ENCODE measurements at regions not wholly inside any gene's neighbourhood (a gene's known extent, or its start where the extent isn't known, plus 50 kb on each side); places are given as distances from the start of the nearest gene placed in this dataset.
"Not testable (repeated sequence)": the region's sequence is repeated elsewhere in the genome, so short reads cannot be mapped to it uniquely, and the experiment has no call there.

DNA sequence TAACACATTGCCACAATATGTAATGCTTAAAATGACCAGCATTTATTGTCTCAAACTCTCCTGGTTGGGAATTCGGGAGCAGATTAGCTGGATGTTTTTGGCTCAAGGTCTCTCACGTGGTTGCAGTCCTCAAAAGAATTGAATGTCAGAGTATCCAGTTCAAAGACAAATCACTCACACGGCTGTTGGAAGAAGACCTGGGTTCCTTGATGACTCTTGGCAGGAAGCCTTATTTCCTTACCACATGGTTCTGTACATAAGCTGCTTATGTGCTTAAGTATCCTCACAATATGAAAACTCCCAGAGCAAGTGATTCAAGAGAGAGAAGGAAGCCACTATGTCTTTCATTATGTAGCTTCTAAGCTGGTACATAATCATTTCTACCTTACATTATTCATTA, 230.3 kb upstream of the PTPRD start:
- DNase-seq: no peak

GRCh38 chr9:10855847-10856246, 243.0 kb upstream of the PTPRD start:
- no peak for DNase-seq

DNA sequence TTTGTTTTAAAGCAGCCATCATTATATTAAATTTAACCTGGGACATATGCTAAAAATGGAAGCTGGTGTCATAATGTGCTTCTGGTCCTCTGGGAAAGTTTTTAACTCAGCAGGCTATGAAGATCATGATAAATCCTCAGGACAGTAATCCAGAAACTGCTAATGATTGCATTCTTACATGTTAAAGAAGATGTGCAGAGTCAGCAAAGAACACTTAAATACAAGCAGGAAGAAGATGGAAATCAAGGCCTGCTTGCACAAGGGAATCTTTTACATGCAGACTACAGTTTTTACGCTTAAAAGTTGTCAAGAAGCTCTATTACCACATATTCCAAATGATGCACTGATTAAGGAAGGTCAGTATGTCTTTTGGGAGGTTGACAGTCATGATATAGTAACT, 246.0 kb upstream of the PTPRD start:
- no peak for DNase-seq

DNA sequence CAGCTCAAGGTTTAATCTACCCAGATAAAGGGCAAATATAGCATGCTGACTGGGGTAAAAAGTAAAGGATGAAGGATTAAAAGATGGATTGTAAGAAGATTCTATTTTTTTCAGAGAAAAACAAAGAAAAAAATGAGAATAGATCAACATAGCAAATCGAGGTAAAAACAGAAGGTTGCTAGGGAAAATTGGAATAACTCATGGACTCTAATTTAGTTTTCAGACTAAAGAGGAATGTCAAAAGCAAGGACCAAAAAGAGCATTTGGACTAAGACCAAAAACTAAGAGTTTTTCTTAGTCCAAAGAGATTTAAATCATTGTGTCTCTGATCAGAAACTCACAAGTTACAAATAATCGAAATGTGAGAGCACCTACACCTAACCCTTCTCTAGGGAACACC, 250.7 kb upstream of the PTPRD start:
- no peak for DNase-seq

- DNase-seq: no peak
These were observed 254.4 kb upstream of the PTPRD start for GRCh38 chr9:10867194-10867593.

GRCh38 chr9:10869687-10870086, 256.9 kb upstream of the PTPRD start:
- no peak for DNase-seq

DNA sequence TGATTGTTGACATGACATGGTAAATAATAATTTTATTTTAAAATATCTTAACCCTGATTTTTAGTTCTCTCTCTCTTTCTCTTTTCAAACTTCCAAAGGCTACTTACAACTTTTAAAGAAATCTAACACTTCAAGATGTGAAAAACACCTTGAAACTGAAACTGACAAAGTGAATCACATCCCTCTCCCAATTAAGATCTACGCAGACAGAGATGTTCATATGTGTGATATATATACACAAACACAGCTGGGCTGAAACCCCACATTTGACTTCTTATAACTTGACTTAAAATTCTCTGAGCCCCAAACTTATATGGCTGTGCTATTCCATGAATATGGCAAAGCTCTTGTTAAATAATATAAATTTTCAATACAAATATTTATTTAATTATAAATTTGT, 261.2 kb upstream of the PTPRD start:
- no peak for DNase-seq

DNA sequence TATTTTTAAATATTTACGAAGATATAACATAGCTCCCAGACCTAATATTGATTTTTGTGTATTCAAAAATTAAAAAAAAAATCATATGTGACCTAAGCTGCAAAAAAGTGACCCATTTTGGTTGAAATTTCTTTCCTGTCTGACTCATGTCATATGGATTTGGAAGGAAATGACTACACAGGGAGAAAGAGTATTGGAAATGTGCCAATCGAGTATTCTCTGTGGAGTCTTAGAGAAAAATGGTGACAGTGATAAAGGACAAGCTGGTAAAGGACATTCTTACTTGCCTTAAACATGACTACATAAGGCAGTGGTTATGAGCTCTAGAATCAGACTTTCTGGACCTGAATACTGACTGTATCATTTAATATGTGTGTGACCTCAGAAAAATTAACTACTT, 262.9 kb upstream of the PTPRD start:
- no peak for DNase-seq

DNA sequence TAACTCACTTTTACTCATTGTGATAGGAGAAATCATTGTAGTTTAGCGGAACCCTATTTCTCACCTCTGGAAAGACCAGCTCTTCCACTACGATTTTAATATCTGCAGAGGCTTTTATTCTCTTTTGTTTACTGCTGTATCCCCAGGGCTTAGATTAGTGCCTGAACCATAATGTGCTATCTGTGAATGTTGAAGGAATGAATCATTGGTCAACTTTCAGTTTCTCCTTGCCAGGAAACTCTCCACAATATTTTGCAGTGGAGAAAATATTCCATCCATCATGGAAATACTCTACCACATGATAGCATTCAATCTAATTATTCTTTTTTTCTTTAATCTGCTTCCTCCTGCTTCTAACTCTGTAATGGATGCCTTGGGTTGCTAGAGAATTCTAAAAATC, 263.5 kb upstream of the PTPRD start:
- no peak for DNase-seq

DNA sequence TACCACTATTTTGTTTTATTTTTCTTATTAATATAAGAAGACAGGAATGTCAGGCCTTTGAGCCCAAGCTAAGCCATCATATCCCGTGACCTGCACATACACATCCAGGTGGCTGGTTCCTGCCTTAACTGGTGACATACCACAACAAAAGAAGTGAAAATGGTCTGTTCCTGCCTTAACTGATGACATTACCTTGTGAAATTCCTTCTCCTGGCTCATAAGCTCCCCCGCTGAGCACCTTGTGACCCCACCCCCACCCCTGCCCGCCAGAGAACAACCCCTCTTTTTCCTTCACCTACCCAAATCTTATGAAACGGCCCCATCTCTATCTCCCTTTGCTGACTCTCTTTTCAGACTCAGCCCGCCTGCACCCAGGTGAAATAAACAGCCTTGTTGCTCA, 277.5 kb upstream of the PTPRD start:
- DNase-seq: not testable (repeated sequence)

DNA sequence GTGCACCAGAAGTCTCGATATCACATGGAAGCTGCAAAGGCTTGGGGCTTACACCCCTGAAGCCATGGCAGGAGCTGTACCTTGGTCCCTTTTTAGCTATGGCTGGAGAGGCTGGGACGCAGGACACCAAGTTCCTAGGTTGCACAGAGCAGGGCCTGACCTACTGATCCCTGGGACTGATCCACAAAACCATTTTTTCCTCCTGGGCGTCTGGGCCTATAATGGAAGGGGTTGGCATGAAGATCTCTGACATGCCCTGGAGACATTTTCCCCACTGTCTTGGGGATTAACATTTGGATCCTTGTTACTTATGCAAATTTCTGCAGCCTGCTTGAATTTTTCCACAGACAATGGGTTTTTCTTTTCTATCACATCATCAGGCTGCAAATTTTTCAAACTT, 286.7 kb upstream of the PTPRD start:
- DNase-seq: no peak

DNA sequence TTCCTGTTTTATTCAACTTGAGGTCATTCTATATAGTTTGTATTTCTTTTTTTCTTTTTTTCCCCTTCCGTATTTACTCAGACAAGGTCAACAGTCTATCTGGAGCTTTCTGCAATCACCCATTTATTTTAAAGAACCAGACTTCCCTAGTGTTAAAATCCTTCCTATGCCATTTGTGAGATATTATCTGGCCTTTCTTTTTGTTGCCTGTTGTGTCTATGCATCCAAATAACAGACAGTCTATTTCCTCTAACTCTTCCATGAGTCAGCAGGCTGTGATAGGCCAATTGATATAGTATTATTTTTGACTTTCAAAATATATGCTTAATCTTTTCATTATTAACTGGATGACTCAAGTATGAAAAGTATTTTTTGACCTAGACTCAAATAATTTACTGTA, 291.2 kb upstream of the PTPRD start:
- no peak for DNase-seq

GRCh38 chr9:10910779-10911178, 298.0 kb upstream of the PTPRD start:
- DNase-seq: no peak

GRCh38 chr9:10911373-10911772, 298.6 kb upstream of the PTPRD start:
- DNase-seq: no peak

DNA sequence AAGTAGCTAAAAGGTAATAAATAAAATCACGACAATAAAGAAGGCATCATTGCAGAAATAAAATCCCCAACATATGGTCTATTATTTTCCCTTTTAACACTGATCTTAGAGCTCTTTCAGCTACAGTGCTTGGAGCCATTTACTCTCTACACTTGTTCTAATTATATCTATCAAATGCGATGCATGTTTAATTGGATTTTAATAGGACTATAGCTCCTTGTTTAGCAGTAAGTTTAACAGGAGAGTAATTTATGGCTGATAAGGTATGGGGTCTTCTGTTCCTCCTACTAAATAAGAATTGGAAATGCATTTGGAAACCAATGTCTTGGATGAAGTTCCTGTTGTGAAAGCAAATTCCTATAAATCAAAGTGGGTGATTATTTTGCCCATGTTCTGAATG, 304.2 kb upstream of the PTPRD start:
- no peak for DNase-seq

GRCh38 chr9:10921671-10922070, 308.9 kb upstream of the PTPRD start:
- no peak for DNase-seq

- no peak for DNase-seq
These were observed 313.1 kb upstream of the PTPRD start for GRCh38 chr9:10925896-10926295.

DNA sequence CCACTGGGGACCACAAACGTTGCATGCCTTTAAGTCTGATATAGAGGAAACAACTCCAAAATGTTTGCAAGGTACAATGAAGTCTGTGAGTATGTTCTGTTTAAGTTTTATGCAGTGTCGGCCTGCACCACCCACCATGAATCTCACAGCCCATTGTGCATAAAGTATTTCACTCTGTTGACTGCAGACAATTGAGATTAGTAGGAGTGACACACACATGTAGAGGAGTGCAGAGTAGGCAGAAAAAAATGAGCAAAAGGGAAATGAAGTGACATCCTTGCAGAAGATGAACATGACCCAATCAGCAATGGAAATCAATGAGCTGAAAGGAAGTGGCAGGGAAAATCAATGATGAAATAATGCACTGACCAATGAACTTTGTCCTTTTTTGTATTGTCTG, 315.6 kb upstream of the PTPRD start:
- DNase-seq: no peak

DNA sequence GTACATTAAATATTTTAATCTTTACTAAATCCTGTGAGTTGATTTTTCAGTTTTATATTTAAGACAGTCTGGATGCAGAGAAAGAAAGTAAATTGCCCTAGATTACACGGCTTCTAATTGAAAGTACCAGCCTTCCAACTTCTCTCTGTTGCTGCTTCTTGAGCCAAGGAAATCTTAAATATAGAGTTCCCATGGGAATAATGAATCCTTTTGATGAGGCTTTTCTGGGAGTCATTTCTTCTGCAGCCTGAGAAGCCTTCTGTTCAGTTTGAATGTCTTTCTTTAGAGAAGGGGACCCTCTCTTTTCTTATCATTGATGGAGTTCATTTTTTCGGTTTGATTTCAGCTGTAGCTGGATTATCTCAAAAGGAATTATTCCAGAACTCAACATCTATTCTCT, 317.3 kb upstream of the PTPRD start:
- no peak for DNase-seq

DNA sequence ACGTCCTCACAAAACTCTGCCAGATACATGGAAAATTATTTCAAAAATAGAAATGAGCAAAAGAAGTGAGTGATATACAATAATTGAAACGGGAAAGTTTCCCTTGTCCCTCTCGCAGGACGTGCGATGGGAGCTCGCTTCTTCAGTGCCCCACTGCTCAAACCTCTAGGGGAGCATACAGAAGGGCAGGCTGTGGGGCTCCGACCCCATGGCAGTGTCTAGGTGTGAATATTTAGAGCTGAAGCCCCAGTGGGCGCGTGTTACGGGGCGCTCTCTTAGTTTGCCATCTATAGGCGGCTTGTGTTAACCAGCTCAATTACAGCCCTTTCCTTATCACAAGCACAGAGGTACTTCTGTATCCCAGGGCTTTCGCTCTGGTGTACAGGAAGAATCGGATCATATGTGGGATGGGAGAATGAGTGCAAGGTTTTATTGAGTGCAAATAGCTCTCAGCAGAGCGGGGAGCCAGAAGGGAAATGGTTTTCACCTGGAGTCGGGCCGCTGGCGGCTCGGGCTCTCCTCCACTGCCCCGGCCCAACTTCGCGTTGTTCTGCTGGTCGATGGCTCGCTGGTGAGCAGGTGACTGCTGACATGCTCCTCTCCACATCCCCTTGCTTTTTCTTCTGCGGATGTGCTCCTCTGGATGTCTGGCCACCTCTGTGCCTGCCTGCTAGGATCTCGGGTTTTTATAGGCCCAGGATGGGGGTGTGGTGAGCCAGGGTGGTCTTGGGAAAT, 334.0 kb upstream of the PTPRD start:
- no peak for DNase-seq

- DNase-seq: no peak
These were observed 345.1 kb upstream of the PTPRD start for GRCh38 chr9:10957878-10958277.

DNA sequence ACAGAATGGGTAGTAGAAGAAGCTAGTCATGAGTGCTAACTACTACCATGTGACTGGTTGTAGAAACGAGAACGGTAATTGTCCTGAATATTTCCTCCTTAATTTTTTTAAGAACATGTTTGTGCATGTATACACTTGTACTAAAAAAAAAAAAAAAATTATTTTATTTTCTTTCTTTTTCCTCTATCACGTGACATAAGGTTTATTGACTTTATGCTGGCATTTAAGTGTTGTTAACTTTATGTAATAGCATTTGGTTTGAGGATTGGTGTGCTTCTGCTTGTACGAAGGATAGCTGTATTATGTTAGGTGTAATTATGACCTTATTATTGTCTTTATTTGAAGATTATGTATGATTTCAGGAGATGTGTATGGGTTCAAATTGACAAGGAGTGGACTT, 349.1 kb upstream of the PTPRD start:
- DNase-seq: no peak

DNA sequence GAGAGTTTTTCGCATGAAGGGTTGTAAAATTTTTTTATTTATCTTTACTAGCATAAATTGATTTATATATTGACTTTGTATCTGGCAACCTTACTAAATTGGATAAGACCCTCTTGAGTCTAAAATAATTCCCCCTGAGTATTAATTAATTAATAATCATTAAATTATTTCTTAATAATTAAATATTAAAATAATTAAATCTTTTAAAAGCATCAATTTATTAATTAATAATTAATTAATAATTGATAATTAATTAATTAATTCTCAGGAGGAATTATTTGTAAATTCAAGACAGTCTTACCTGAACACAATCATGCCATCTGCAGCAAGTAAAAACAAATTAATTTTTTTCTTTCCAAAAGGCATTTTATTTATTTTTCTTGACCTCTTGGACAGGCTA, 370.4 kb upstream of the PTPRD start:
- no peak for DNase-seq

DNA sequence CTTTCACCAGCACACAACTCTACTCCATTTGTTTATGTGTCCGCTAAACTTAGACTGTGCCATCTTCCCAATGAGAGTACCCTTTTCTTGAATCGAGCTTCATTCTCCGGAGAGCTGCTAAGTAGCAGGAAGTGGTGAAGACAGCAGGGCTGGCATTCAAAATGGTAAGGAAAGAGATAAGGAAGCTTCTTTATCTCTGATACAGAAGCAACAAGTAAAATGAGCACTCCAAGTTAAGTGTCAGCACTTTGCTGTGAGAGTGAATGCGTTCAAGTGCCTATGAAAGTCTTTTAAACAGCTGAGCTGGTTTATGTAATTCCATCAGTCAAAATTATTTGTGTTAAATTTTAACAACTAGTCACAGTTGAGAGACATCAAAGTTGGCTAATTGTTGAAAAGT, 386.8 kb upstream of the PTPRD start:
- no peak for DNase-seq

DNA sequence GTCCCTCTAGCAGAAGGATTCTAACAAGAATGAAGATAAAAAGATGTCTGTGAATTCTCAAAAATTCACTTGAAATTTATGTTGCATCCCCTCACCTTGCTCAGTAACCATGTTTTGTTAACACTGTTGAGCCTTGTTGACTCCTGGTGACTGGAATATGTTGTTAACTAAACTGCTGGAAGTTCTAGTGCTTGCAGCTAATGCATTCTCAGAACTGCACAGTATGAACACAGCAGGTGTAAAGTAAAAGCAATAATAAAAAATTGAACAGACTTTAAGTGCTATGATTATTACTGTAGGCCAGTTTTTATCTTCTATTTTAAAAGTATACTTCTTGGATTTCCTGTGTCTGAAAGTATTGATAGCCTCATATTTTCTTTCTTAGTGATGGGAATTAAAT, 388.7 kb upstream of the PTPRD start:
- DNase-seq: no peak

DNA sequence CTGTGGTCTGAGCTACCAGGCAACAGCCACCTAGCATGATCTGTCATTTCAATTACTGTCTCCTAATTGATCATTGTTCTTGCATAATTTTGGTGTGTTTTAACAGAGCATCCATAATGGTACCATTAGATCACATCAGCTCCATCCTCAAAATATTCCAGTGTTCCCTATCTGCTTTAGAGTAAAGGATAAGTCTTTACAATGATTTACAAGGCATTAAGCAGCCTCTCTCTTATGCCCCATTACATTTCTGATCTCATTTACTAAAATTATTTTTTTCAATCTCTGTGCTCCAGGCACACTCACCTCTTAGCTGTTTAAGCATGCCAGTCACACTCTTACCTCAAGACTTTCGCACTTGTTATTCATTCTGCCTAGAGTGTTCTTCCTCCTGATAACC, 389.9 kb upstream of the PTPRD start:
- no peak for DNase-seq

Measured in femur (tissue), 1 donor.